NCI-H1048 (cell line): ENCODE measurements at regions not wholly inside any gene's neighbourhood (a gene's known extent, or its start where the extent isn't known, plus 50 kb on each side); places are given as distances from the start of the nearest gene placed in this dataset.

Experiments used
- DNase-seq: peaks from one replicate; lab custom pipeline; 2025; lab: John Stamatoyannopoulos, UW

DNA sequence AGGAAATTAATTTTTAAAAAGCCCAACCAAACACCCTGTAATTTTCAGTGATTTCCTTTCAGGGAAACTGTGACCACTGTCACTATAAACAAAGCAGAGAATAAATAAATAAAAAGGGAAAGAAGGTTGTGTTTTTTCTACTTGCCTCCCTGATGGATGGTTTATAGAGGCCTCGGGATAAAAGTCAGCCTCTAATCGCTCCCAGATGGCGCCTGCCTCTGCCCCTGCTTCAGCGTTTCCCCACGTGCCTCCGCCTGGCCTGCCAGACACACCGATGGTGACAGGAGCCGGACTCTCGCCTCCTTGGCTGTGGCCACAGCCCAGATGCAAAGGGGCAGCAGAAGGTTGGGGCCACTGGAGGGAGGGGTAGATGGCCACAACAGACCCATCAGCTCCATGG lies 327.7 kb downstream of the CDC5L start:
- no peak for DNase-seq

DNA sequence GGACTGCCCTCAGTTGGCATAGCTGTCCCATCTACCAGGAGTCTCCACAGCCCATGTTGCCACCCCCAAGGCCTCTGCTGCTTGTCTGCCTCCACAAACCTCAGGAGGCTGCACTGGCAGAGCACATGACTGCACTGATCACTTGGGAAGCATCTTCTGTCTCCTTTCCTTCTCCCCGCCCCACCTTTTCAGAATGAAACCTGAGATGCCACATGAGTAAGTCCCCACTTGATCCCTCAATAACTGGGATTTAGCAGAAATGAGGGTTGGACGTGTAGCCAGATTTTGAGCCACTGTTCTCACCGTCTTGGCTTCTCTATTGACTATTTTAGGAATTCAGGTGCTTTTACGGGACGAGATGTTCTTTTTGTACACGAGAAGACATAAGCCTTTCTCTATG lies 328.4 kb downstream of the CDC5L start:
- DNase-seq, result no peak

DNA sequence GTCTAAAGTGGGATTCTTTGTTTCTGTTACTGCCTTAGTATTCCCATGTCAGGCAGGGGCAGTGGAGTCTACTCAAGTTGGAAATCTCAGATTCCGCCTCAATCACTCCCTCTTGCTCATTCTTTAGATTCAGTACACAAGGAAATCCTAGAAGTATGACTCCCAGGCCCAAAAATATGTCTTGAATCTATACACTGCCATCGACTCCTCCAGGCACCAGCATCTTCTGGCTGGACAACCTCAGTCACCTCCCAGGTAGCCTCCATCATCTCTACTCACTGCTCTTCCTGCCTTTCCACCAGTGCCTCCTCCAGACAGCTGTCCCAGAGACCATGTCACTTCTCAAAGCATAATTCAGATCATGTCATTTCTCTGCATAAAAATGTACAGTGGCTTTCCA lies 329.9 kb downstream of the CDC5L start:
- no peak for DNase-seq

DNA sequence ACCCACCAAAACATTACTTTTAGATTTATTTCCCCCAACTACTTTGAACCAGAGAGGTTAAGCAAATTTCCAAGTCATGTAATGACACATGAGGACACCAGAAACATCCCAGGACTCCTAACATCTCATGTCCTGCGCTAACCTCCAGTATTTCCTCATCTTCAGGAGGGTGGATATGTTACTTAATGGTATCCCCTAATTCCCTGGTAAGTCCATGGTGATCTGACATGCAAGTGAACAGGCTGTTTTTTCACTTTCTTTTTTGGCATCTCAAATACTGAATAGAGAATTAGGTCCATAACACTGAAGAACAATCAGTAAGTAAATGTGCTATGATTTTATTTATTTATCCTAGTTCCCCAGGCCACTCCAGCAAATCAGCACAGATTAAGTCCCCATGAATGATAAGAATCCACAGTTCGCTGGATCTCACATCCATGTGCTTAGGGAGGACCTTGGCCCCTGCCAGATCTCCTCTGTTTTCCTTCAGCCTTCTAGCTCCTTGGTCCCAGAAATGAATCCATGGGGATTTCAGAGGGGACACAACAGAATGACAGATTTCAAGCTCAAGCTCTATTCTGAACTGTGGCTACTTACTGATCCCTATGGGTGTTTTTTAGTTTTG lies 334.6 kb downstream of the CDC5L start:
- DNase-seq, result no peak

DNA sequence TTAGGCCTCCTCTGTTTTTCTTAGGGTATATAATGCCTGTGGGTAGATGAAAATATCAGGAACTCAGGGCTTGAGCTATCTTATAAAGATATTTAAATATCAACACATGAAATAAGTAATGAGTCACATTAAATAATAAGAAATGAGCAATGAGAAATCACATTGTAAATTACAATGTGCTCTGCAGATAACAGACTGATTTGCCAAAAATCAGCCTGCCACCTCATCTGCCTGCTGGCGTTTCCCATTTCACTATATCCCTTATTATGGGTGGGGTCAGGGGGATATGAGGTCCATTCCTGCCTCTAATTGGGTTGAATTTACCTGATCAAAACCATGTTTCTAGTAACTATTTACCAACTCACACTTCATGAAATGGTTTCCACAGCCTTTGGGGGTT lies 335.2 kb downstream of the CDC5L start:
- no peak for DNase-seq

DNA sequence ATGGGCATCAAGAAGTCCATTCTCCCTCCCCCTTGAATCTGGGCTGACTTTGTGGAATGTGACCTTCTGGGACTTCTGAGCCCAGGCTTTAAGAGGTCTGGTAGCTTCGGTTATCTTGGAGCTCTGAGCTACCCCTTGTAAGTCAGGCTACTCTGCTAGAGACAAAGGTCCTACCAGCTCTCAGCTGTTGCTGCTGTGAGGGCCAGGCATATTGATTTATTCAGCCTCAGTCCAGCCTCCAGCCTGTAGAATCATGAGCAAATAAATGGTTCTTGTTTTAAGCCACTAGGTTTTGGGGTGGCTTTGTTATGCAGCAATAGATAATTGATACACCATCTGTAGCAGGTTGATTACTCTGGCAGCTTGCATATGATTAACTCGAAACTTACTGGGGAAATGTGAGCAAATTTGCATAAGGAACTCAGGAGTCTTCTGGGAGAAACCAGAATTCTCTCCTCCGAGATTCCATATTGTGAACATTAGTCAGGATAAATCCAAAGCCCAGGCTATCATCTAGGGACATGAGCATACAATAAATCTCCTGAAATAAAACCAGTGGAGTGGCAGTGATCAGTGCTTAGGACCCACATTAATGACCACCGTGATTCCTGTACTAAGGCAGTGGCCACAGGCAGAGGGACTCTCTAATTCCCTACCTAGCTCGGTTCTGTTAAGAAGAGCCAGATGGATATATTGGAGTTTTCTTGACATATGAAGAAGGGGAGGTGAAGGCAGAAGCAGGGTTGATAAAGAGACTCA lies 336.1 kb downstream of the CDC5L start:
- no peak for DNase-seq

DNA sequence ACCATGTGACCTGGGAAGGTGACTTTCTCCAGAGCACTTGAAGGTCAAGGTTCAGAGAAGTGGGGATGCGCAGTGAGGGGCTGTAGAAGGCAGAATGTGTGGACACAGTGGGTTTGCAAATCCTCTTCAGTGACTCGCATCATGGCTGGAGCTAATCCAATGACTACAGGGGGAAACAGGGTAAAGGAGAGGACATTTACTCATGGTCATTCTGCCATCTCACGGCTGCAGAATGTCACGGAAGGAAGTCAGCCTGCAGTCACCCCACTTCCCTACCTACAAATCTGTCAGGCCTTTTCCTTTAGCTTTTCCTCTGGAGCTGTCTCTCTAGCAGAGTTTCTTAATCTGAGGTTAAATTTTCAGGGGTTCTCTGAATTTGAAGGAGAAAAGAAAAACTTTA lies 337.6 kb downstream of the CDC5L start:
- no peak for DNase-seq

DNA sequence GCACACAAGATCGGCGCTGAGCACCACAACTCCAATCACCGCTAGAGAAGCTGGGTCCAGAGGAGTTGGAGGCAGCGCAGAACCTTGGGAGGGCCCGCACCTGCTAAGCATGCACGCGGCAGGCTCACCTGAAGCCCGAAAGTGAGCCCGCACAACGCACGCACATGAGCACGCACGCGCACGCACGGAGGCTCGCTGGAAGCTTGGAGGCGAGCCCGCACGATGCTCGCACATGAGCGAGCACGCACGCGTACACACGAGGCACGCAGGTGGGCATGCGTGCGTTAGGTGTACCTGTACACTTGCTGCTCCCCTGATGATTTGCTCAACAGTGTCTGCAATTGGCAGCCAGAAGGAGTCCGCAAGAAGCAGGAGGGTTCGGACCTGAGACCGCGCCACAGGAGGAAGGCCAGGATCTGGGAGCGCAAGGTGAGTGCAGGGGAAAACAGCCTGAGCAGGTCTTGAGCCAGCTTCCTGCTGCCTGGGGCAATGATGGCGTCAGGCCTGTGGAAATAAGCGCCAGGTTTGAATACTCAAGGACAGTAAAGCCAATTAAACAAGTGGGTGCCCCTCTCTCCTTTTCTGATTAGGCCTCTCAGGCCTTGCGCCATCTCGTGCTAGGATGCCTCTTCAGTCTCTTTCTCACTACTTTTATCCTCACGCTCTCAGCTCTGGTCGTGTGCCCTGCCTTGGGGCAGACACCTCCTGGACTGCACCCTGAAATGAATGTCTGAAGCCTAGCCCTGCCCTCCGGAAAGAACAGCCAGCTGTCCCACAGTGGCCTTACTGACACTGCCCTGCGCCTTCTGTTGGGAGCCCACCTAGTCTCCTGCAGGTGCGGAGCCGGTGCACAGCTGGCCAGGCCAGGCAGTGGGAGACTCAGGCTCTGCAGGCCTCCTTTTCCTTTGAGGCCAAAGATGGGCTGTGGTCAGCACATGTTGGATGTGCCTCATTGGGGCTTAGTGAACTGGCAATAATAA lies 340.4 kb downstream of the CDC5L start:
- no peak for DNase-seq

DNA sequence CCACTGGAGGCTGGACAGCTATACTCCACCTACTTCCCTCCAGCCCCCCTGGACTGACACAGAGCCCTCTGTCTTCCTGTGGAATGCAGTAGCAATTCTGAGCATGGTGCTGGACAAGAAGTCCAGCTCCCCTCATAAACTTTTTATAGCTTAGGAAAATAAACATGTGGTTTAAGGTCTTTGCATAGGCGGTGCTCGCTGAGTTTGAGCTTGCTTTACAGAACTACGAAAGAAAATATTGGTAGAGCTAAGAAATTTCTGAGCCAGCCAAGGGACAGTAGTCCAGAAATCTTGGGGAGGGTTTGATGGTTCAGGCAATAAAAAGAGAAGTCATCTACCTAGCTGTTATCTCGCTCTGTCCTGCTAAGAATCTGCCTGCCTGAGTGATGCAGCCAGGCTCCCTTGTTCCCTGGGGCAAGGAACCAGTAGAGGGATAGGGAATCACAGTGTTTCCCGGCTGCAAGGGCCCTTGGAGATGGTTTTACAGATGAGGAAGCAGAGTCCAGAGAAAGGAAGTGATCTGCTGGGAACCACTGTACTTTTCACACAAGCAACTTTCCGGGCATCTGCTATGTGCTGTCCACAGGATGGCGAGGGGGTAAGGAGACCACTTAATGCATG lies 343.4 kb downstream of the CDC5L start:
- DNase-seq, result no peak

DNA sequence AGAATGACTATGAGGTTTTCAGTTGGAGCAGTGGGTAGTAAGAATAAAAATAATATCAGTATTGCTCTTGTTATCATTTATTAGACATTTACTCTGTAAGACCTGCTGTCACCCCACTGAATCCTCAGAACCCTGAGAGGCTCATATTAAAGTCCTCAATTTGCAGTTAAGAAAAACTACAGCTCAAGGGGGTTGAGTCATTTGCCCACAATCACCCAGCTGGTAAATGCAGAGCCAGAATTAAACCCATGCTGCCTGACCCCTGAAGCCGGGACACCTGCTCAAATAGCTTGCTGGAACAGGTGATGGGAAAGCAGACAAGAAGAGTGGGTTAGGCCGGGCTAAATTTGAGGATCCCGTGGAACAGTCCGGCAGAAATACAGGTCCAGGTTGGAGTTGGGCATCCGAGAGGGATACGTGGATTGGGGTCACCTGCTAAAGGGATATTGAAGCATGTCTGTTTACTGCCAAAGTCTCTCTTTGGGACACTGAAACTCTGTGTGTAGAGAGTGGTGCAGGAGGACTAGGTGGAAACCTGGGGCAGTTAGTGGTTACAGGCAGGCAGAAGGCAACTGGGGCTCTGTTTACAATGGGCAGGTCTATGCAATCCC lies 344.1 kb downstream of the CDC5L start:
- no peak for DNase-seq

DNA sequence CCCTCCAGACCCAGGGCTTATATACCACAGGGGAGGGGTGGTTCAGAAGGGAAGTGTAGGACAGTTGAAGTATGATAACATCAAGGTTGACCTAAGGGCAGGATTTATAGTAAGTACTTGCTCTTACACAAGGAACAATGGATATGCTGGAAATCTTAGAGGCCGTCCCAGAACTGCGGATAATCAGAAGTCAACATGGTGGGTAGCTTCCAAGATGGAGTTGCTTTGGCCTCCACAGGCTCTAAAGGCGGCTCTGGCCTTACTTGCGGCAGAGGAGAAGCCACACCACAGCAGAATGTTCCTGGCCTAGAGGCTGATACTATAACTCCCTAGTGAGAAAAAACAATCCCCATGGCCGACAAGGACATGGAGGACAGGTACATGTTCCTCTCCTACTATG lies 344.7 kb downstream of the CDC5L start:
- no peak for DNase-seq

DNA sequence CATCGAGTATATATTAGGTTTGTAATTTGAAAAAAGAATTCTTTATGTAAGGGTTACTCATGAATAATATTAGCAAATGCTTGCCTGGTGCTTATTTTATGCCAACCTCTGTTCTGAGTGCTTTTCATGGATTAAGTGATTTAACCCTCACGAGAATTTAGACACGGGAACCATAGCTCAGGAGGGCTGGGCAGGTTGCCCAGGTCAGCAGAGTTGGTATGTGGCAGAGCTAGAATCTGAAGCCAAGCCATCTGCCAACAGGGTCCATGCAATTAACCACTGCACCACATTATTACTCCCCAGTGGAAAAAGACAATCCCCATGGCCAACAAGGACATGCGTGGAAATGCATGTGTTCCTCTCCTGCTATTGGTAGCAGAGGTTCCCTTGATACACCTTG lies 345.6 kb downstream of the CDC5L start:
- DNase-seq, result no peak

DNA sequence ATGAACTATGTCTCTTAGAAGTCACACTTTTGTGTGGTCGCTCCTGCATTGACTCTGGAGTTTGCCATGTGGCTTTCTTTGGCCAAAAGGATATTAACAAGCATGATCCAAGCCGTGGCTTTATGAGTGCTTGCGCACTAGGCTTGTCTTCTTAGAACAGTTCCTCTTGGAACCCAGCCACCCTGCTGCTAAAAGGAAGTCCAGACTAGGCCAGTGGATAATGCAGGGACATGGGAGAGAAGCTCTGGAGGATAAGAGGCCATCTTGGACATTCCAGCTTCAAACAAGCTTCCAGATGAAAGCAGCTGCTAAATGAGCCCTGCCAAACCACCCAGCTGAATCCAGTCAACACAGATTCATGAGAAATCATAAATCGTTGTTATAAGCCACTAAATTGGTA lies 346.4 kb downstream of the CDC5L start:
- DNase-seq, result no peak

DNA sequence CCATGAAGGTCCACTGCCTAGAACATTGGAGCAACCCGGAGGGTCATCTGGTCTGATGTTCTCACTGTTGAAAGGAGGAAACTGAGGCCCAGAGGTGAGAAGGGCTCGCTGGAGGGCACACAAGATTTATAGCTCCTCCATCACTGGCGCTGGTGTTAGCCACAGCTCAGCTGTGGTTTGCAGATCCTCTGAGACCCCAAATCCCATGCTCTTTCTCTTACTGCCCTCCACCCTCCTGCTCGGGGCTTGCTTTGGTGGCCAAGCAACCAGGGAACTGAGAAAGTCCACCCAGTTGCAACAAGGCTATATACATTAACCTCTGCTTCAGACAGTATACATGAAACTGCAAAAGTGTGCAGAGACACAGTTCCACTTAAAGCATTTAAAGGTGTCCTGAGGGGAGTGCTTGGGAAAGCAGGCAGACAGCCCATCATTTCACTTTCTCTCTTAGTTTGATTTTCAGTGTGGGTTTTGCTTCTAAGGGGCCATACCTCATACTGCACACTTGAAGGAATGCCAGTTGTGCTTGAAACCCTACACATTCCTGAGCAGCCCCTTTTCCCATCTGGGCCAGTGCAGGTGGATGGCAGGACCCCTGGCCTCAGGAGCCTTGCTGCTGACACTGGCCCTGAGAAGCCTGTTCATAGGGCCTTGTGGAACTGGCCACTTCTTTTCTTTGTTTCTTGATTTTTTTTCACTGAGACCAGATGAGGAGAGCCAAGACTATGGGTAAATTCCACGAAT lies 347.6 kb downstream of the CDC5L start:
- DNase-seq, result no peak

DNA sequence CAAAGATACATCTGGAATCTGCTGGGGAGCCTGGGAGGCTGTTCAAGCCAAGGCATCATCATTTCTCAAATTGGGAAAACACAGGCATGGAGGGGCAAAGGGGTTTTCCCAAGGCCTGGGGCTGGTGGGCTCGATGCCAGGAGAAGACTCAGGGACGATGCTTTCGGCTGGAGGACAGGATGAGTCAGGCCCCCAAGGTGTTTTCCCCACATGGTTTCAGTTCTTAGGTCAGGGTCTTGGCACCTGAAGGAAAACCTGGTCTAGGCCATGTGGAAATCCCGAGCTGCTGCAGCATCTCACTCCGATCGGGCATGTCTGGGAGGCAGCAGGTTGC lies 348.1 kb downstream of the CDC5L start:
- no peak for DNase-seq

DNA sequence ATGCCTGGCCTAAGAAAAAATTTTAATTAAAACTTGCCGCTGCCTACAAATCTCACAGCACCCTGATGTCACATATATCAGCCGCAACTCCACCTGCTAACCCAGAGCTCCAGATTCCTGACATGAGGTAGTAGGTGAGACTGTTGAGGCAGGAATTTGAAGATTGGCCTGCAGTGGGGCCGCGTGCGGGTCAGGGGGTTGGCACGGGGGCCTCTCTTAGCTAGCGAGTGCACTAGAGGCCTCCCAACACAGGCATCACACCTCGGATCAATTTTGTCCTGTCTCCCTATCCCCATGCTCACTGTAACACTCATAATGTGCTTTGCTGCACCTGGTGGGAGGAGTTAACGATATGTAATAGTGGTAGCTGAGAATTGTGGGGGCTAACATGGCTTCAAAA lies 349.8 kb downstream of the CDC5L start:
- DNase-seq, result no peak

DNA sequence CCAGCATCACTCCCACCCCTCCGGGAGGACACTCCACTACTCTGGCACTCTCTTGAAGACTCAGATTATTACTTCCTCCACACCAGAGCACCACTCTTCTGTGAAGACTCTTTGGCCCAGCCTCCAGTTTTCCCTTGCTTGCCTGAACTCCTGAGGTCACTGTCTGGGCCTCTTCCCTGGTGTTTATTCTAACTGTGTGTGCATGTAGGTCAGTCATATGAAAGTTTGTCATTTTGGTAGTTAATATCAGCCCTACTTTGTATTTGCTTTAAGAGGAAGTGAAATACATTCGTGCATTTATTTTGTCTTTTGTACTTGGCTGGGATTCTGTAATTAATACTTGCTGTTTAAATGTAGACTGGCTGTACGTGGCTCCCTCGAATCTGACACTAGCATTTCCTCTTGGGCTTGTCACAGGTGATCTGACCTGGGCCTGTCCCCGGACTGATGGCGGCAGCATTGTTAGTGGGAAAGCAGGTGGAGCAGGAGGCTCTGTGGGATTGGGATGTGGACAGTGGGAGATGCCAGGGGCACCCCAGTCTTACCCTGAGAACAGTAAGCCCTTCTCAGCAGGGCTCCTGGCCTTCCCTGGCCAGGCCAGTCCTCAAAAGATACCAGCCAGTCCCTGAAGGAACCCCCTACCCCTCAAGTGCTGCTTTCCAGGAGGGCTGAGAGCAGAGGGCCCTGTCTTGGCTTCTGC lies 350.5 kb downstream of the CDC5L start:
- DNase-seq, result no peak

DNA sequence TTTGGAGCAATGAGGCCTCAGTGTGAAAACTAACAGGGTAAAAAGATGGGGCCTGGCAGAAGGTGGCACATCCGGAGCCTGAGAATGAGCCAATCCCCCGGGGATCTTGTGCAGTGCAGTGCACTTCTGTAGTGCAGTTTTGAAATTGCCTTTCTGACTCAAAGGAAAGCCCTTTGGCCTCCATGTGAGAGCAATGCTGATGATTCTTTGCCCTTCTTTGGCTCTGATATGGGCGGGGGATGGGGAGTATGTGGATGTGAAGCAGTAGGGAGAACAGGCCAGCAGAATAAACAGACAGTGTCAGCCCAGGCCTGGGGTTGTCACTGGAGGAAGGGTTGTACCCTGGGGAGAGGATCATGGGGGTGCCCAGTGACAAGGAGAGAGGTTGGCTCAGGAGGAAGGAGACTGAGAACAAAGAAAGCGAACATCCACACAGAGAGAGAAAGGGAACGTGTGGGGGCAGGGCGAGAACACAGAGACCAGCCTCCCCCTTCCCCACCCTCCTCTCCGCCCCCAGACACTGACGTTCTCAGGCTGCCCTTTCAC lies 351.2 kb downstream of the CDC5L start:
- DNase-seq, result no peak

DNA sequence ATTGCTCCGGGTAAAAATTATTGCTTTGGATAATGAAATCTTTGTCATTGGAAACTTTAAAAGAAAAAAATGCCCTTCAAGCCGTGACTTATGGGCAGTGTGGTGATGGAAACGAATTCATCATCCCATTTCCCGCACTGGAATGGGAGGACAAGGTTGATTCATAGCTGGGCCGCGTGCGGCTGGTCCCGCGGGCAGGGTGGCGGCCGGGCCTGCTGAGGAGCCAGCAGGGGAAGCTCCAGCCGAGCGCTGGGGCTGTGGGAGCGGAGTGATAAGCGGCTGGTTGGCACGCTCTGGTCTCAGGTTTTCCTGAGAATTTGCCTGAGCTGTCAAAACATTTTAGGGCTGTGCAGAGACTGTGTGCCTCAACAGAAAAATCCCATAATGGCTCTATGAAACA lies 351.7 kb downstream of the CDC5L start:
- no peak for DNase-seq

DNA sequence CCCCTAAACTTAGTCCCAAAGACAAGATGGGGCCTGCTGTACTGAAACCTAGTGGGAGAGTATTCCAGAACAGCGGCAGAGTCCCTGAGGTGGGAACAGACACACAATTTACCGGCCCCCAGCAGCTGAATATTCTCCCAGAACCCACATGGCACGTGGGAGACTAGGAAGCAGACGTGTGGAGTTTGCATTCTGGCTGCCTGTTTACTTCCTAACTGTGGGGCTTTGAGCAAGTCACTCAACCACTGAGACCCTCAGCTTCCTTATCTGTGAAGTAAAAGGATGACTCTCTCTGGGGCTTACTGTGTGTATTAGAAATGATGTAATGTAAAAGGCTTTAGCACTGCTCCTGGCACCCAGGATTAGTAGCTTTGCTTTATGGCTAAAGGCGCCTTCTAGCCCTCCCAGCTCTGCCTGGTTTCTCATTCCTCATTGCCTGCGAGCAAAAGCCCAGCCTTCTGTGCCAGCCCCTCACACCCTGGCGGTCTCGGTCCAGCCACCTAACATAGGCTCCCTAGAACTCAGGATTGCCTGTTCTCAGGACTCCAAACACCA lies 353.1 kb downstream of the CDC5L start:
- no peak for DNase-seq
